ENCODE measurements at regions not wholly inside any gene's neighbourhood (a gene's known extent, or its start where the extent isn't known, plus 50 kb on each side); places are given as distances from the start of the nearest gene placed in this dataset.

DNA sequence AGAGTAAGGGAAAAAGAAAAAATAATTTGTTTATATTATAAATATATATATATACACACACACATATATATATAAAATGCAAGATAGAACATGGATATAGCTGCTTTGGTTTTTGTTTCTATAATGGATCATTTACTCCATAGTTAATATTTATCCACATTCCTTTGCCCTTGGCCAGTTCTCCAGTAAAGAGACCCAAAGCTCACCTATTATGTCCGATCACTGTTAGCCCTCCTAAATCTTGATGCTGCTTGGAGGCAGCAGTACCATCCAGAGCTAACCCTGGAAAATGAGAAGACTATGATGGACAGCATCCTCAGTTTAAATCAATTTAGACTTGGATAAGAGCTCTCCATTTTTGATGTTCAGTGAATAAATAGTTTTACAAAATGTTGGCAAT is 407.7 kb downstream of the PLPP3 start:
- no peak for TF ChIP-seq ZNF274 (IDR thresholded peaks at IDR 0.05; ENCODE audit: low read depth, low read length)
- no peak for TF ChIP-seq SUZ12 (IDR thresholded peaks at IDR 0.05; ENCODE audit: extremely low read depth, insufficient read depth, insufficient read length)
- TF ChIP-seq YY1 (IDR thresholded peaks at IDR 0.05; ENCODE audit: insufficient read depth, insufficient read length): no peak
- H3K9me3 ChIP-seq (ENCODE audit: insufficient read depth, low read length): peaks cover 13% of the 10 kb centered on the region; the same call in 1 of the 2 replicates
- no peaks in the 10 kb centered on the region for H3K4me1 ChIP-seq (ENCODE audit: insufficient read depth, insufficient read length)
- no peak overlapping the region for H3K4me3 ChIP-seq (ENCODE audit: insufficient read length, low read depth)
- H3K36me3 ChIP-seq (ENCODE audit: insufficient read depth, insufficient read length, low read length): no peaks in the 10 kb centered on the region
- H3K9ac ChIP-seq (ENCODE audit: insufficient read length, low read depth): no peak overlapping the region
- DNase-seq (ENCODE audit: low read depth, low spot score): no peak
- H3K27me3 ChIP-seq (ENCODE audit: insufficient read depth, insufficient read length): no peaks in the 10 kb centered on the region

DNA sequence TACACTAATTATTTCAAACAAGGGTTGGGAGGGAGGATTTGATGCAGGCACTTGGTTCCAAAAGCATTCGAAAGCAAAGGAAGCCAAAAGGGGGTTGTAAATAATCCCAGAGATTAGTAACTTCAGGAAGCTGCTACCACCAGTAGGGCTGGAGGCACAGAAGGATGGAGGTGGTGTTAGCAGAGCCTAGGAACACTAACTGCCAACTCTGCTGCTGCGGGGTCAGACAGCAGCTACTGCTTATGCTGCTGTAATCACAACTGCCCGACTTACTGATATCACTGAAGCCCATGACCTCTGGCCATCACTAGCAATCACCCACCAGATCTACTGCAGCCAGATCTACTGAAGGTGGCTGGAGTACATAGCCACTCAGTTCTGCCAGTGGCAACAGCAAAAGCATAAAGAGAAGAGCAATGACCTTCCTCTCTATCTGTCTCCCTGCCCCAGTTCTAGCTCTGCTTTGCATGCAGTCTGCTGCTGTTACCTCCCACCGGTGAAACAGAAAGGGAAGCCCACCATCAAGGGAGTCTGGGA is 408.5 kb downstream of the PLPP3 start:
- no peaks in the 10 kb centered on the region for H3K36me3 ChIP-seq (ENCODE audit: insufficient read depth, insufficient read length, low read length)

GRCh38 chr1:56169856-56170255 is 409.5 kb downstream of the PLPP3 start:
- Histone ChIP-seq H3K27me3 (ENCODE audit: insufficient read depth, insufficient read length) (no peaks in the 10 kb centered on the region), H3K9ac (ENCODE audit: insufficient read length, low read depth) (no peak overlapping the region), H3K36me3 (ENCODE audit: insufficient read depth, insufficient read length, low read length) (no peaks in the 10 kb centered on the region), H3K4me1 (ENCODE audit: insufficient read depth, insufficient read length) (no peaks in the 10 kb centered on the region), H3K9me3 (ENCODE audit: insufficient read depth, low read length) (peaks cover 13% of the 10 kb centered on the region; the same call in 1 of the 2 replicates), H3K4me3 (ENCODE audit: insufficient read length, low read depth) (no peak overlapping the region)
- no peak for DNase-seq (ENCODE audit: low read depth, low spot score)
- no peak for TF ChIP-seq SUZ12 (IDR thresholded peaks at IDR 0.05; ENCODE audit: extremely low read depth, insufficient read depth, insufficient read length)
- no peak for TF ChIP-seq ZNF274 (IDR thresholded peaks at IDR 0.05; ENCODE audit: low read depth, low read length)
- TF ChIP-seq YY1 (IDR thresholded peaks at IDR 0.05; ENCODE audit: insufficient read depth, insufficient read length): no peak

More for the DNA sequence above, 408.5 kb downstream of the PLPP3 start:
- no peak for TF ChIP-seq ZNF274 (IDR thresholded peaks at IDR 0.05; ENCODE audit: low read depth, low read length)
- no peak for TF ChIP-seq YY1 (IDR thresholded peaks at IDR 0.05; ENCODE audit: insufficient read depth, insufficient read length)
- TF ChIP-seq SUZ12 (IDR thresholded peaks at IDR 0.05; ENCODE audit: extremely low read depth, insufficient read depth, insufficient read length): no peak
- no peaks in the 10 kb centered on the region for H3K27me3 ChIP-seq (ENCODE audit: insufficient read depth, insufficient read length)
- DNase-seq (ENCODE audit: low read depth, low spot score): no peak
- peaks cover 13% of the 10 kb centered on the region; the same call in 1 of the 2 replicates for H3K9me3 ChIP-seq (ENCODE audit: insufficient read depth, low read length)
- no peak overlapping the region for H3K9ac ChIP-seq (ENCODE audit: insufficient read length, low read depth)
- H3K4me1 ChIP-seq (ENCODE audit: insufficient read depth, insufficient read length): no peaks in the 10 kb centered on the region
- no peak overlapping the region for H3K4me3 ChIP-seq (ENCODE audit: insufficient read length, low read depth)

GRCh38 chr1:56168176-56168575 is 411.2 kb downstream of the PLPP3 start:
- no peak for DNase-seq (ENCODE audit: low read depth, low spot score)
- Histone ChIP-seq H3K9ac (ENCODE audit: insufficient read length, low read depth) (no peak overlapping the region), H3K36me3 (ENCODE audit: insufficient read depth, insufficient read length, low read length) (no peaks in the 10 kb centered on the region), H3K9me3 (ENCODE audit: insufficient read depth, low read length) (peaks cover 7% of the 10 kb centered on the region; the same call in 1 of the 2 replicates), H3K4me3 (ENCODE audit: insufficient read length, low read depth) (no peak overlapping the region), H3K4me1 (ENCODE audit: insufficient read depth, insufficient read length) (no peaks in the 10 kb centered on the region), H3K27me3 (ENCODE audit: insufficient read depth, insufficient read length) (no peaks in the 10 kb centered on the region)
- TF ChIP-seq SUZ12 (IDR thresholded peaks at IDR 0.05; ENCODE audit: extremely low read depth, insufficient read depth, insufficient read length) (no peak), YY1 (IDR thresholded peaks at IDR 0.05; ENCODE audit: insufficient read depth, insufficient read length) (no peak)

DNA sequence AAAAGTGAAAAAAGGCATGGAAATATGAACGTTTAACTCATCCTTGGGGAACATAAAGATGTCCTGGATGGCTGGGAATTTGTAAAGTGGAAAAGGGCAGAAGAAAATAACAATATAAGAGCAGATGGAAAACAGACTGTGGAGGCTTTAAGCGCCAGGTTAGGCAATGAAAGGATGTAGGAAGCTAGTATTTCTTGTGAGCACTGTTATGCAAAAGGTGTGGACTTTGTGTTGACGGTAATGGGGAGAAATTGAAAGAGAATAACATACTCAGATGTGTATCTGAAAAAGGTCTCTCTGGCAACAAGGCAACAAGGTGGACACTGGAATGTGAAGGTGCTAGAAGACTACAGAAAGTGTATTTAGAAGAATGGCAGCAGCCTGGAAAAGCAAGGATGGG is 411.8 kb downstream of the PLPP3 start:
- Histone ChIP-seq H3K9me3 (ENCODE audit: insufficient read depth, low read length) (0 out of 2 replicates have a peak, but pooled peaks cover under 1% of the 10 kb centered on the region), H3K9ac (ENCODE audit: insufficient read length, low read depth) (no peak overlapping the region), H3K27me3 (ENCODE audit: insufficient read depth, insufficient read length) (no peaks in the 10 kb centered on the region), H3K4me3 (ENCODE audit: insufficient read length, low read depth) (no peak overlapping the region), H3K36me3 (ENCODE audit: insufficient read depth, insufficient read length, low read length) (no peaks in the 10 kb centered on the region), H3K4me1 (ENCODE audit: insufficient read depth, insufficient read length) (no peaks in the 10 kb centered on the region)
- no peak for TF ChIP-seq YY1 (IDR thresholded peaks at IDR 0.05; ENCODE audit: insufficient read depth, insufficient read length)
- no peak for TF ChIP-seq SUZ12 (IDR thresholded peaks at IDR 0.05; ENCODE audit: extremely low read depth, insufficient read depth, insufficient read length)
- TF ChIP-seq ZNF274 (IDR thresholded peaks at IDR 0.05; ENCODE audit: low read depth, low read length): no peak
- DNase-seq (ENCODE audit: low read depth, low spot score): no peak

GRCh38 chr1:56160773-56161315 is 418.5 kb downstream of the PLPP3 start:
- no peaks in the 10 kb centered on the region for H3K36me3 ChIP-seq (ENCODE audit: insufficient read depth, insufficient read length, low read length)
- no peak for DNase-seq (ENCODE audit: low read depth, low spot score)
- no peaks in the 10 kb centered on the region for H3K9me3 ChIP-seq (ENCODE audit: insufficient read depth, low read length)
- H3K4me3 ChIP-seq (ENCODE audit: insufficient read length, low read depth): no peak overlapping the region
- no peak overlapping the region for H3K9ac ChIP-seq (ENCODE audit: insufficient read length, low read depth)
- TF ChIP-seq YY1 (IDR thresholded peaks at IDR 0.05; ENCODE audit: insufficient read depth, insufficient read length) (no peak), ZNF274 (IDR thresholded peaks at IDR 0.05; ENCODE audit: low read depth, low read length) (no peak), SUZ12 (IDR thresholded peaks at IDR 0.05; ENCODE audit: extremely low read depth, insufficient read depth, insufficient read length) (no peak)
- H3K27me3 ChIP-seq (ENCODE audit: insufficient read depth, insufficient read length): no peaks in the 10 kb centered on the region
- peaks cover 2% of the 10 kb centered on the region for H3K4me1 ChIP-seq (ENCODE audit: insufficient read depth, insufficient read length)

DNA sequence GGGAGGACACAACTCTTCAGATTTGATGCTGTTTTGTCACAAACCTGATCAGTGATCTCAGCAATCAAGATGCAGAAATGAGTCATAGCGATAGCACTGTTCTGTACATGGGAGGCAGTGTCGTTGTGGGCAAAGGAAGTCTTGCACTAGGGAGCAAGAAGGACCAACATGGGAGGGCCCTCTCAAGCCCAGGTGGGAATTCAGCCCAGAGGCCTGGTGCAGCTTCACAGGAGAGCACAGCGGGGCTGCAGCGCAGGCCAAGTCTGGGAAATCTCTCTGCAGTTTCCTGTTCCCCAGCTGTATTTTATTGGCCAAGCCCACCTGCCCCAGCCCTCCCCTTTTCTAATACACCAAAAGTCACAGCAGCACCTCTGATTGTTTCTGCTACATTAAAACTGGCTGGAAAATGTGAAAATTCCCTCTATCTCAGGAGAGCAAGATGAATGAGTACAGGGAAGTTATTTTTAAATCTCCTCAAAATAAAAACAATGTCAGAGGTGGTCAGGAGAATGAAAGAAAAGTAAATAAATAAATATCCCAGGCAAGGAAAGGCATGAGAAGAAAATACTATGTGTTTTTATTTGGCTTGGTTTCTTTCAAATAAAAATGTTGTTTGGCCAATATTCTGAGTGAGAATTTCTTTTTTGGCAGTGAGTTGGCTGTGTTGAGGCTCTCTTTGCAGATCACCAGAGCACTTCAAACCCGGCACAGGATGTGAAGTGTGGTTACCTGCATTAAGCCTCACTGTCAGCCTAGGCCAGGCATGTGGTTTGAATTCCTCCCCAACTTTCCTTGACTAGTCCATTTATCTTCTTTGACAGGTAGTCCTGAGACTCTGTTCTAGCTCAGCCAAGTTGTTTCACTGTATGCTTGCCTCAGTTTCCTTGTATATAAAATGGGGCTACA is 422.1 kb downstream of the PLPP3 start:
- TF ChIP-seq ZNF274 (IDR thresholded peaks at IDR 0.05; ENCODE audit: low read depth, low read length) (no peak), YY1 (IDR thresholded peaks at IDR 0.05; ENCODE audit: insufficient read depth, insufficient read length) (no peak), SUZ12 (IDR thresholded peaks at IDR 0.05; ENCODE audit: extremely low read depth, insufficient read depth, insufficient read length) (no peak)
- H3K27me3 ChIP-seq (ENCODE audit: insufficient read depth, insufficient read length): no peaks in the 10 kb centered on the region
- DNase-seq (ENCODE audit: low read depth, low spot score): no peak
- peaks cover 2% of the 10 kb centered on the region for H3K4me1 ChIP-seq (ENCODE audit: insufficient read depth, insufficient read length)
- H3K9me3 ChIP-seq (ENCODE audit: insufficient read depth, low read length): no peaks in the 10 kb centered on the region
- no peaks in the 10 kb centered on the region for H3K36me3 ChIP-seq (ENCODE audit: insufficient read depth, insufficient read length, low read length)
- no peak overlapping the region for H3K9ac ChIP-seq (ENCODE audit: insufficient read length, low read depth)
- H3K4me3 ChIP-seq (ENCODE audit: insufficient read length, low read depth): no peak overlapping the region

Data from NT2/D1 (cell line).